OCI-LY1 (cell line): ENCODE measurements at regions not wholly inside any gene's neighbourhood (a gene's known extent, or its start where the extent isn't known, plus 50 kb on each side); places are given as distances from the start of the nearest gene placed in this dataset.

Experiments
- CTCF ChIP-seq: fragments of 200-600 bp; sonication (generic), shearing (Covaris generic); IDR thresholded peaks from 2 replicates; pipeline ENCODE4 v1.5.1; 2017; ENCODE audit warnings: mild to moderate bottlenecking, antibody characterized with exemption, low read length, moderate library complexity, mixed read lengths
- EZH2 ChIP-seq: fragments of 200-600 bp; sonication (generic), shearing (Covaris generic); IDR thresholded peaks from 2 replicates; pipeline ENCODE4 v1.8.0; 2017; ENCODE audit warnings: borderline replicate concordance, mixed run types, mild to moderate bottlenecking, antibody characterized with exemption, low read length, moderate library complexity, mixed read lengths

DNA sequence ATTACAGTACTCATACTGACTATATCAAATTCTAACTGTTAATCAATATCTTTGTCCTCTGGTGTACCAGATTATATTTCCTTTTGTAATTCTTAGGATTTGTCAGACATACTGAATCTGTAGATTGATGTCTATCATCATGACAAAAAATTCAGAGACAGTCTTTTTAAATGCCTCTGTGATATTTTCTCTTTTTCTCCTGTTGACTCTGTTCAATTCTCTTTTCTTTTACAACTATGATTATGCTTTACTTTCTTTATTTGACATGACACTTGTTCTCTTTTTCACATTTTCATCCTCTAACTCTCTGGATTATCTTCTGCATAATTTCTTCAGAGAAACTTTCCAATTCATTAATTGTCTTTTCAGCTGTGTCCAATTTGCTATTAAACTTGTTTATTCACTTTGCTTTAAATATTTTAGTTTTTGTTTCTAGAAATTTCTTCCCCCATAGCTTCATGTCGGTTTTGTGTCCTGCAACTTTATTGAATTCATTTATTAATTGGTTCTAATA, 153.6 kb downstream of the PFKFB3 start:
- no peak for TF ChIP-seq CTCF
- TF ChIP-seq EZH2, result no peak
